HPDE6-E6E7 (cell line): ENCODE measurements at regions not wholly inside any gene's neighbourhood (a gene's known extent, or its start where the extent isn't known, plus 50 kb on each side); places are given as distances from the start of the nearest gene placed in this dataset.

Source experiments
- DNase-seq: peaks from one replicate; pipeline ENCODE4 v3.0.0; 2011; ENCODE audit warnings: missing footprints; ENCODE audit errors: extremely low spot score

GRCh38 chr3:23644099-23644498 lies 161.7 kb upstream of the UBE2E1 start:
- no peak for DNase-seq

GRCh38 chr3:23644676-23645075 lies 161.1 kb upstream of the UBE2E1 start:
- no peak for DNase-seq

DNA sequence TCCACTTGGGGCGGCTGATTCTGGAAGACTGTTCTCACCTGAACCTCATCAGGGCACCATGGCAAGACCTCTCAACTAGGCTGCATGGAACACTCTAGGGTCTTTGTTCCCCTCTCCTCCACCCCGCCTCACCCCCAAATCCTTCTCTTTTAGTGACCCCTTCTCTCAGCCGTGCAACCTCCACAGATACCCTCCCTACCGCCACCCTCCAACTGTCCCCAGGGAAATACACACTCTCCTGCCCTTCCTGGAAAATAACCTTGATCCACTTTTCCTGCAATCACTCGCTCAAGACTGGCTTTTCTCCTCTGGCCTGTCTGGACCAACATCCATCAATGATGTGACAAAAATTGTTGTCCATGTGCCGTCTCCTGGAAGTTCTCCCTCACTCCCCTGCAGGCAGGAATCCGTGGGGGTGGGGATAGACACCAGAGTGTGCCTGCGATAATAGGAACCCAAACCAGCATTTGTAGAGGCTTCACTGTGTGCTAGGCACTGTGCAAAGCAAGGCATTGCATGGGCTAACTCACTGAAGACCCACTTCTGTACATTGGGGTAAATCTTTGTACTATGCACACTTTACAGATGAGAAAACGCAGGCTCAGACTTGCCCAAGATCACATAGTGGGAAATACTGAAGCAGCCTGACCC lies 160.1 kb upstream of the UBE2E1 start:
- no peak for DNase-seq

DNA sequence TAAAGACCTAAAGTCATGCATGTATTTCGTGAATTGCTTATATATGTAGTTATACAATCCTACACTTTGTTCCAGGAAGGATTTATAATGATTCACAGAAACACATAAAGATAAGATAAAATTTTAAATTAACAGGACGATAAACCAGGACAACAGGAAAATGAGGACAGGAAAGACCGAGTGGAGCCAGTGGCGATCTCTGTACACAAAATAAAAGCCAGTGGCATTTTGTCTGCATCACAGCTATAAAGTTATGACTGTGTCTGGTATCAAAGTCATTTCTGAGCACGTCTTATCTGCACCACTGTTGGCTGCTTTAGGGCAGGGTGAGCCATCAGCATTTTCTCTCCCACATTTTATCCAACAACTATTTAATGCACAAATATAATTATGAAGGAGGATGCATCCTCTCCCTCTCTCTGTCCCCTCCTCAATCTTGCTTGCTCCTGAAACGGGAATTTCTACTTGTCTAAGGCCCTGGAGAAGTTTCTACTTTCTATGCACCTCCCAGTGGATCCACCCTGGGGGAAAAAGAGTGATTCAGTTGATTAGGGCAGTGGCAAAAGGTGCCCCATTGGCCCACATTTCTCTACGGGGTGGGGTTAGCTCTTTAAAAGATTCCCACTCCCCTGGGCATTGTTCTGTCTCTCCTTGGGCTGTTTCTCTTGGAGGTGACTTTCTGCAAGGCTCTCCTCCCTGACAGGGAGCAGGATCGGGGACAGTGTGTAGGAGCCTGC lies 159.4 kb upstream of the UBE2E1 start:
- no peak for DNase-seq

DNA sequence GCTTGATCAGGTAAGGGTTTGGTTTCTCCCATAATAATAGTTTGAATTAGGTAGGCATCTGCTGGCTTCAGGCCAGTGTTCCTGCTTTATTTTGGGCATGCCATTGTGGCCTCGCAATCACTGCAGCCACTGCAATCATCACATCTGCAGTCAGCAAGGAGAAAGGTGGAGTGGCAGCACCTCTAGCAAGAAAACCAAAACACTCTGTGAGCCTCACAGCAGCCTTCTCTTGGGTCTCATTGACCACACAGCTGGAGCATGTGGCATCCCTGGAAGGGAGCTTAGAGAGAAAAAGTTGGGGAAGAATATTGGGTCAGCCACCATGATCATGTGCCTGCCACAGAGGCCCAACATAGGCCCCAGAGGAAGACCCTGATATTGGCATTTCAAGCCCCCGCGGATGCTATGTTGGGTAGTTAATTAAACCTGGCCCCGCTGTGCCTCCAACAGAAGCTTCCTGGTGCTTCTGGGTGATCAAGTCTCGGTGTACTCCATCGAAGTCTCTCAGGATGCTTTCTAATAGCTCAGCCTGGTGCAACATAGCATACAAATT lies 158.0 kb upstream of the UBE2E1 start:
- DNase-seq = no peak

DNA sequence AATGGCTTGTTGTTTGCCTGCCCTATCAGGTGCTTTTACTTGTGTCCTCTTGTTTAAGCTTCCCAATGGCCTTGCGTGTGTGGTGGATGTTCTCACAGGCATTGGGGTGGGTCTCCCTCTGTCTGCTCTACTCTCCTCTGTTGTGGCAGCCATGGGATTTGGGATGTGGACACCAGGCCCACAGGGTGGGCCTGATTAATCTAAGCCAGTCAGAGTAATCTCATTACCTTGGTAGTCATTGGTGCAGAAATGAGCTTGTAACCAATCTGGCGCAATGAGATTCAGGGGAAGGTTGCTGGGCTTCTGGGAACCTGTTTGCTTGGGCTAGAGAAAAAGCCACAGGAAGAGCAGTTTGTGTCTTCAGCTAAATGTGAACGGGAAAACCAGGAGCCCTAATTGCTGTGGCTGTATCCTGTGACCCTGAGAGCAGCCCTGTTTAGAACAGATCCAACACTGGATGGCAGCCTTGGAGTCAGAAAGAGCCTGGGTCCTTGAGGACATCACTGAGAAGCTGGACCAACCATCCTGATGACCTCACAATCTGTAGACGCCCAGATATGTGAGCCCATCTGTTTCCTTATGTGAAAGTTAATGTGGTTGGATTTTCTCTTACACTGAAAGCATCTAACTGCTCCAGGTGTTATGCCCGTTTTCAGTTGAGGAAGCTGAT lies 157.3 kb upstream of the UBE2E1 start:
- no peak for DNase-seq

GRCh38 chr3:23648996-23649395 lies 156.8 kb upstream of the UBE2E1 start:
- DNase-seq = no peak

DNA sequence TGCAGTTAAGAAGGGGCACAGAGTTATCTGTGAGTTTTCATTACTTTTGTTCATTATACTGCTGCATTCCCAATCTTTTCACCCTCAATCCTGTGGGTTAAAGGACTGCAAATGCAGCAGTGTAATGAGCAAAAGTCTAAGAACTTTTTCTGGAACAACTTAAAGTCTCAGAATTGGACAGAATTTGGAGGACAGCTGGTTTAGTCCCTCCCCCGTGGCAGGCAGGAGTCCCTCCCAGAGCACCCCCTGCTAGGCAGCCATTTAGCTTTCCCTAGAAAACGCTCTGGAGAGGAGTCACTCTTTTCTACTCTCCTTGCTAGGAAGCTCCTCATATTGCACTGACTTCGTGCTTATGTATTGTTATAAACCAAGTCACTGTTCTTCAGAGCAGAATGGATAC lies 156.3 kb upstream of the UBE2E1 start:
- DNase-seq = no peak

GRCh38 chr3:23650371-23651140 lies 155.2 kb upstream of the UBE2E1 start:
- DNase-seq = peak; percentile 32

DNA sequence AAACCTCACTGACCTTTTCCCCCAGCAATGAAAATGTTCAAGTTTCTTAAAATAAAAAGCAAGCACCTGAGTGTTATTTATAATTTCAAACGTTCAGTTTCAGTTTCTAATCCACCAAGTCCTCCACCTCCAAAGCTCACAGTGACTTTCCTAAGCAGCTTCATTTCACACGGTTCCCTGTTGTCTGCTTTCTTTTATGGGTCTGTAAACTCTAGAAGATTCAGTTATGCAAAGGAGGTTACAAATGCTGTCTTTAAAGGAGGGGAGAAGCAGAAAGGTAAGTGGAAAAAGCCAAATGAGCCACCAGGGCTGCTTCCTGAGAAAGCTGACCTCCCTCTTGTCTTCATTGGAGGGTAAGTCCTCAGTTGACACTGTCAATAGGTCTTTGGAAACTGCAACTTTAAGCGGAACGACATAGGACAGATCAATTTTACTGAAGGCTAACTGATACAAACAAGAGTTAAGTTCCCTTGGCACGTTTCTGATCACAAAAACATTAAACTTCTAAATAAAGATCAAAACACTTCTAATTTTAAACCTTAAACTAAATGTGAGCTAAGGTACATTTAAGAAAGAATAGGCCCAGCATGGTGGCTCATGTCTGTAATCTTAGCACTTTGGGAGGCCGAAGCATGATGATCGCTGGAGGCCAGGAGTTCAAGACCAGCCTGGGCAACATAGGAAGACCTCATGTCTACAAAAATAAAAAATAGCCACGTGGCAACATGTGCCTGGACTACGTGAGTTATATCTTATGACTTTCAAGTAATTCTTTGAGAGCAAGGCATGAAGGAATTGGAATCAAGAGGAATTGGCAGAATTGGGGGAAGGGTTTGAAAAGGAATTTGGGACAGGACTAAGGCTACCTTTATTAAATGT lies 151.9 kb upstream of the UBE2E1 start:
- no peak for DNase-seq

DNA sequence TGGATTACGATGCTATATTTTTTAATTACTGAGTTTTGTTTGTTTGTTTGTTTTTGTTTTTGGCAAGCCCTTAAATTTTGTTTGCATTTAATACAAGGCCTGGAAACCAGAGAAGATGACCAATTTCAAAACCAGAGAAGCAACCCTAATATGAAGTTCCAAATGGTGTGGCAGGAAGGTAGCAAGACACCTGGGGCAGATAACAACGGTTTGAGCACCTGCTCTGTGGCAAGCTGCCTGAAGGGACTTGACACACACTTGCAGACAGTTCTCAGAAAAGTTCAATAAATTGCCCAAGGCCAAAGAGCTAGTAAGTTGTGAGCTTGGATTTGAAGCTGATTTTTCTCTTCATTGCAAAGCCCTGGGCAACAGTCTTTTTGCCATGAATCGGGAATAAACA lies 151.2 kb upstream of the UBE2E1 start:
- DNase-seq = no peak

- DNase-seq = no peak
Measured at GRCh38 chr3:23655749-23656148, 150.0 kb upstream of the UBE2E1 start.

- DNase-seq = no peak
Measured at GRCh38 chr3:23656199-23656598, 149.6 kb upstream of the UBE2E1 start.

DNA sequence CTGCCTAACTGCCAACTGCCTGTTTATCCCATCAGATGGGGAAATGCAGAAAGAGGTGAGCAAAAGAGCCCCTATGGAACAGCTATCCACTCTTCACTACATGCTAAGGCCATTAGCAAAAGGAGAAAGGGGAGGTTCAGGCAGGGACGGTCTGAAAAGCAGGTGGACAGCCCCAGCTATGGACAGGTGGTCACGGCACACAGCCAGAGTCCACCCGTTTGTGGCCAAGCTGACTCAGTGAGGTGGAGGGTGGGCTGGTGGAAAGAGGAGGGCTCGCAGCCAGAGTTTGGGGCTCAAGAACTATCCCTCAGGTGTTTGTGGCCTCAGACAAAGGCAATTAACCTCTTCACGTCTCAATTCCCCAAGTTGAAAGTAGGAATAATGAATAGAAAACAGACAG lies 148.9 kb upstream of the UBE2E1 start:
- DNase-seq = no peak

DNA sequence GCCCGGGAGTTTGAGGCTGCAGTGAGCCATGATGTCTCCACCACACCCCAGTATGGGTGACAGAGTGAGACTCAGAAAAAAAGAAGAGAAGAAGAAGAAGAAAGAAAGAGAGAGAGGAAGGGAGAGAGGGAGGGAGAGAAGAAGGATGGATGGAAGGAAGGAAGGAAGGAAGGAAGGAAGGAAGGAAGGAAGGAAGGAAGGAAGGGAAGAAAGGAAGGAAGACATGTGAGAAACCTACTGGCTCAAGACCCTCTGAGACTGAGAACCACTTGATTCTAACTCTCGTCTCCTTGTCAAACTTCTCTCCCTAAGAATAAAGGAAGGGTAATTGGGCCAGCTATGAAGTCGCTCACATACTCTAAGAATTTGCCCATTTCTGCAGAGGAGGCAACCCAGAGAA lies 148.1 kb upstream of the UBE2E1 start:
- DNase-seq = no peak

- DNase-seq = no peak
Measured at GRCh38 chr3:23659274-23659673, 146.5 kb upstream of the UBE2E1 start.

DNA sequence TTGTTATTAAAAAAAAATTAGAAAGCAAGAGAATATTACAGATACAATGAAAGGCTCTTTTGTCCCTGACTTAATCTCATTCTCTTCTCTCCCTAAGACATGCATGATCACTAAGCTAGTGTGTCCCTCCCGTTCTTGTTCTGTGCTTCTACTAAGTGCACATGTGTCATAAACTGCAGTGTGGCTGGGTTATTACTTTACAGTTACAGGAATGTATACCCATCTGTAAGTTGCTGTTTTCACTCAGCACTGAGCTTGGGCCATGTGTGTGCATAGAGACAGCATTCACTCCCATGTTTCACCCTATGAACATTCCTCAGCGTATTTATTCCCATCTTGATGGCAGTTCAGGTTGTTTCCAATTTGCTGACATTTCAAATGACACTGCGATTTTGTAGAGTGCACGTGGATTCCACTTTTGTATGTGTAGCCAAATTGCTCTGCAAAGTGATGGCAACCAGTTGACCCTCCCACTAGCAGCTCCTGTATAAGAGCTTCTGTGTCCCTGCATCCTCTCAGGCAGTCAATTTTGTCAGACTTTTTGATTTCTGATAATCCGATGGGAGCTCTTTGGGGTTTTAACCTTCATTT lies 145.8 kb upstream of the UBE2E1 start:
- no peak for DNase-seq

- DNase-seq = no peak
Measured at GRCh38 chr3:23662079-23662617, 143.6 kb upstream of the UBE2E1 start.

- no peak for DNase-seq
Measured at GRCh38 chr3:23663246-23663645, 142.5 kb upstream of the UBE2E1 start.

GRCh38 chr3:23663661-23664186 lies 142.0 kb upstream of the UBE2E1 start:
- no peak for DNase-seq
